Spleen (tissue), 11 donors: ENCODE measurements at regions not wholly inside any gene's neighbourhood (a gene's known extent, or its start where the extent isn't known, plus 50 kb on each side); places are given as distances from the start of the nearest gene placed in this dataset.
A peak's percentile ranks its signal among the peaks of the same experiment; 100 is the strongest.
"Not testable (repeated sequence)": the region's sequence is repeated elsewhere in the genome, so short reads cannot be mapped to it uniquely, and the experiment has no call there.

Experiments used
- DNase-seq: peaks from one replicate; pipeline ENCODE4 v3.0.0-alpha.2; 2020
- H3K27ac ChIP-seq, 8 donors: fragments of 200-600 bp; sonication (generic) in 7 of 8; 1 replicate in 4 of 8; 2 replicates in 4 of 8; pipeline versions ENCODE4 v1.5.0 to v1.8.0; 2016 to 2021; ENCODE audit warnings: inconsistent platforms in 4 of 8, mild to moderate bottlenecking in 4 of 8, moderate library complexity in 1 of 8
- H3K27me3 ChIP-seq, 7 donors: fragments of 200-600 bp; sonication (generic) in 6 of 7; replicated peaks in 1 of 7; 1 replicate in 4 of 7; 2 replicates in 3 of 7; pipeline versions ENCODE4 v1.5.0 to v1.8.0; 2016 to 2021; ENCODE audit warnings: inconsistent platforms in 3 of 7, mild to moderate bottlenecking in 1 of 7
- H3K36me3 ChIP-seq, 6 donors: fragments of 200-600 bp; sonication (generic) in 5 of 6; 1 replicate in 4 of 6; 2 replicates in 2 of 6; pipeline versions ENCODE4 v1.5.0 to v1.8.0; 2016 to 2021; ENCODE audit warnings: inconsistent platforms in 2 of 6
- H3K4me1 ChIP-seq, 6 donors: fragments of 200-600 bp; sonication (generic) in 5 of 6; 1 replicate in 3 of 6; 2 replicates in 3 of 6; pipeline versions ENCODE4 v1.5.0 to v1.8.0; 2016 to 2021; ENCODE audit warnings: inconsistent platforms in 3 of 6
- H3K4me3 ChIP-seq, 8 donors: fragments of 200-600 bp; sonication (generic) in 7 of 8; 1 replicate in 4 of 8; 2 replicates in 4 of 8; pipeline versions ENCODE4 v1.5.0 to v1.8.0; 2016 to 2021; ENCODE audit warnings: inconsistent platforms in 4 of 8, mild to moderate bottlenecking in 4 of 8, moderate library complexity in 2 of 8
- H3K9me3 ChIP-seq, 8 donors: fragments of 200-600 bp; sonication (generic) in 7 of 8; 1 replicate in 4 of 8; 2 replicates in 4 of 8; pipeline versions ENCODE4 v1.5.0 to v1.8.0; 2016 to 2021; ENCODE audit warnings: inconsistent platforms in 4 of 8
- POLR2A ChIP-seq, 3 donors: fragments of 450-650 bp; IDR thresholded peaks; one replicate each; pipeline ENCODE4 v1.5.1; 2017; ENCODE audit warnings: antibody characterized with exemption in 3 of 3, mild to moderate bottlenecking in 1 of 3
- POLR2AphosphoS5 ChIP-seq, 3 donors: sonication (generic); formaldehyde crosslinking; IDR thresholded peaks; one replicate each; pipeline ENCODE4 v1.5.1; 2017; ENCODE audit warnings: antibody characterized with exemption in 3 of 3
- WGBS, 5 donors: extraction: QIAGEN DNeasy Blood & Tissue Kit in 3 of 5; methylation state at CpG; one replicate each; pipeline versions ENCODE4 v1.1.5 to v1.1.7; 2013 to 2018; 5-methylcytosine and 5-hydroxymethylcytosine counted together
- intact Hi-C: fragments of 100-400 bp; cut with DNase I; formaldehyde crosslinking; loops from one replicate; pipeline ENCODE4 v1.15.0; 2023; ENCODE audit warnings: low total_unique reads
- TF ChIP-seq, protein P1 (sequence below), 11 experiments: fragments of 200-600 bp in 7 of 11; fragments of 450-650 bp in 4 of 11; sonication (generic) in 4 of 11; IDR thresholded peaks in 8 of 11; conservative IDR thresholded peaks in 3 of 11; 1 replicate in 7 of 11; 2 replicates in 4 of 11; pipeline versions ENCODE4 v1.4.0 to v1.8.0; 2016 to 2021; ENCODE audit warnings: antibody characterized with exemption in 11 of 11, inconsistent platforms in 4 of 11, mild to moderate bottlenecking in 1 of 11
- donor health status: healthy with polysubstance abuse.
- donor health status: DM: no; HTN: no; CAD: no; lungs with moderate emphysema.
- donor health status: DM: no; HTN: no; CAD: no.
- donor health status: Bipolar disorder and iron deficiency.
- donor health status: healthy.
- donor health status: DM: no; HTN: no; CAD: no.
- donor health status: DM: yes; HTN: yes; CAD: no.

DNA sequence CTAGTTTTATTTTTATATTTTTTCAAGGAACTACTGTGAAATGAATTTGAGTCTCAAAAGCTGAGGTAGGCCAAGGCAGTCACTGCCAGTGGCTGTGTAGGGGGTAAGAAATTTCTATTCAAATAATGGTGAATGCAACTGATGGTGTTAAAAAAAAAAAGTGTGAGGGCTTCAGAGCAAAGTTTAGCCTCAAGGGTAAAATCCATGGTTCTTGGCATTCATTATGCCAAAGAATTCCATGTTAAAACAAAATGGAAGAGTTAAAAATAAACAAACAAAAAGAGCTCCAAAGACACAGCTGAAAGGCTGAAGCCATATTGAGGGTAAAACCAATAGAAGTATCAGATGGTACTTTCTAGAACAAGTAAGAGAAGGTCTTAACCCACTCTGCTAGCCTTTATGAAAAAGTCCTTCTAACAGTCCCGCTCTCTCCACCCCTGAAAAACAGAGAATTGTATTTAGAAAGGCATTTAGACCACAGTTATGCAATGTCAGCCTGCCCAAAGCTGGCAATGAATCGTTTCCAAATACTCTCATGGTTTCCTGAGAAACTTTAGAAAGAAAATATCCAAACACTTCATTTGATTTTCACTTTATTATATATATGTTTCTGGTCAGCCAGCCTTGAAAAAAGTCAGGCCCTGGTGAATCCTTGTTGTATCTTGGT is 158.4 kb upstream of the GMNC start:
- intact Hi-C loops = no loop called here
- no peak for DNase-seq
- no peaks in the 10 kb centered on the region for H3K27me3 ChIP-seq
- H3K36me3 ChIP-seq = no peaks in the 10 kb centered on the region
- H3K9me3 ChIP-seq = no peaks in the 10 kb centered on the region
- no peaks in the 10 kb centered on the region for H3K4me1 ChIP-seq
- WGBS, 5 donors = 35 to 54% (median 37%) methylated on average over 2 of the region's 2 CpGs
- no peak overlapping the region for H3K4me3 ChIP-seq
- H3K27ac ChIP-seq = no peak overlapping the region
- no peak for TF ChIP-seq POLR2AphosphoS5 (IDR thresholded peaks at IDR 0.05)
- TF ChIP-seq, protein P1, sequence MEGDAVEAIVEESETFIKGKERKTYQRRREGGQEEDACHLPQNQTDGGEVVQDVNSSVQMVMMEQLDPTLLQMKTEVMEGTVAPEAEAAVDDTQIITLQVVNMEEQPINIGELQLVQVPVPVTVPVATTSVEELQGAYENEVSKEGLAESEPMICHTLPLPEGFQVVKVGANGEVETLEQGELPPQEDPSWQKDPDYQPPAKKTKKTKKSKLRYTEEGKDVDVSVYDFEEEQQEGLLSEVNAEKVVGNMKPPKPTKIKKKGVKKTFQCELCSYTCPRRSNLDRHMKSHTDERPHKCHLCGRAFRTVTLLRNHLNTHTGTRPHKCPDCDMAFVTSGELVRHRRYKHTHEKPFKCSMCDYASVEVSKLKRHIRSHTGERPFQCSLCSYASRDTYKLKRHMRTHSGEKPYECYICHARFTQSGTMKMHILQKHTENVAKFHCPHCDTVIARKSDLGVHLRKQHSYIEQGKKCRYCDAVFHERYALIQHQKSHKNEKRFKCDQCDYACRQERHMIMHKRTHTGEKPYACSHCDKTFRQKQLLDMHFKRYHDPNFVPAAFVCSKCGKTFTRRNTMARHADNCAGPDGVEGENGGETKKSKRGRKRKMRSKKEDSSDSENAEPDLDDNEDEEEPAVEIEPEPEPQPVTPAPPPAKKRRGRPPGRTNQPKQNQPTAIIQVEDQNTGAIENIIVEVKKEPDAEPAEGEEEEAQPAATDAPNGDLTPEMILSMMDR (IDR thresholded peaks at IDR 0.05 in 8 of 11, conservative IDR thresholded peaks at IDR 0.05 in 3 of 11) = no peak
- no peak for TF ChIP-seq POLR2A (IDR thresholded peaks at IDR 0.05)

DNA sequence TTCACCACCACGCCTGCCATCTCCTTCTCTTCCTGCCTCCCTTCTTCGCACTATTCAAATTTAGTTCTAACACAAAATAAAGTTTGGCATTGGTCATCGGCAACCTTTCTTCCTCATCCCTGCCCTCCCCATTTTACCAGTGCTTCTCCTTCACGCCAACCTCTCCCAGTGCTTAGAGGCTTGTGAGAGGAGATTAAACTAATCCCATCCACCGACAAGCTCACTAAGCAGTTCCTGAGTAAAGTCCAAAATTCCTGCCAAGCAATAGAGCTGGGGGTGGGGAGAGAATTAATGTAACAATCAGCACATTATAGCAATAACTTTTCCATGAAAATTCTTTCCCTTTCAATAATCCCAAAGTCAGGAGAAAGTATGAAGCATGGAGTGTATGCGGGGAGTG is 157.4 kb upstream of the GMNC start:
- Histone ChIP-seq H3K4me1 (no peaks in the 10 kb centered on the region), H3K4me3 (no peak overlapping the region), H3K27ac (no peak overlapping the region), H3K9me3 (peaks cover 0 to 8% (median 0%) of the 10 kb centered on the region in 8 donors), H3K36me3 (no peaks in the 10 kb centered on the region), H3K27me3 (no peaks in the 10 kb centered on the region)
- TF ChIP-seq, protein P1 (IDR thresholded peaks at IDR 0.05 in 8 of 11, conservative IDR thresholded peaks at IDR 0.05 in 3 of 11) = no peak
- TF ChIP-seq POLR2A (IDR thresholded peaks at IDR 0.05) = no peak
- no peak for TF ChIP-seq POLR2AphosphoS5 (IDR thresholded peaks at IDR 0.05)
- 86 to 96% (median 91%) methylated on average over 6 of the region's 6 CpGs for WGBS, 5 donors
- no peak for DNase-seq
- intact Hi-C loops = no loop called here

DNA sequence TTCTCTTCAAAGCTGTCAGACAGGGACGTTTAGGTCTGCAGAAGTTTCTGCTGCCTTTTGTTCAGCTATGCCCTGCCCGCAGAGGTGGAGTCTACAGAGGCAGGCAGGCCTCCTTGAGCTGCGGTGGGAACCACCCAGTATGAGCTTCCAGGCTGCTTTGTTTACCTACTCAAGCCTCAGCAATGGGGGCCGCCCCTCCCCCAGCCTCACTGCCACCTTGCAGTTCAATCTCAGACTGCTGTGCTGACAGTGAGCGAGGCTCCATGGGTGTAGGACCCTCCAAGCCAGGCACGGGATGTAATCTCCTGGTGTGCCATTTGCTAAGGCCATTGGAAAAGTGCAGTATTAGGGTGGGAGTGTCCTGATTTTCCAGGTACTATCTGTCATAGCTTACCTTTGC is 153.5 kb upstream of the GMNC start:
- H3K4me3 ChIP-seq, H3K9me3 ChIP-seq, H3K27ac ChIP-seq, intact Hi-C loops, H3K36me3 ChIP-seq, H3K27me3 ChIP-seq, H3K4me1 ChIP-seq: not testable (repeated sequence)
- 77 to 88% (median 78%) methylated on average over 5 to 6 of the region's 6 CpGs for WGBS, 5 donors
- peak; percentile 63 for DNase-seq

DNA sequence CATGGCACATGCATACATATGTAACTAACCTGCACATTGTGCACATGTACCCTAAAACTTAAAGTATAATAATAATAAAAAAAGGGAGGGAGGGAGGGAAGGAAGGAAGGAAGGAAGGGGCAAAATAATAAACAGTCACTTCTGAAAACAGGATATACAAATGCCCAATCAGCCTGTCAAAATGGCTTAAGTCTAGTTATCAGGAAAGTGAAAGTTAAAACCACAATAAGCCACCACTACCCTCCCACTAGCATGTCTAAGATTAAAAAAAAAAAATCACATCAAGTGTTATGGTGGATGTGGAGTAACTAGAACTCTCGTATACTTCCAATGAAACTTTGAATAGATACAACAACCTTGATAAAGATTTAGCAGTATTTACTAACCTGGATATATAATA is 145.6 kb upstream of the GMNC start:
- H3K9me3 ChIP-seq = peaks cover 0 to 13% (median 4%) of the 10 kb centered on the region in 8 donors
- DNase-seq = no peak
- no peak overlapping the region for H3K27ac ChIP-seq
- TF ChIP-seq, protein P1 (IDR thresholded peaks at IDR 0.05 in 8 of 11, conservative IDR thresholded peaks at IDR 0.05 in 3 of 11) = no peak
- no peak for TF ChIP-seq POLR2AphosphoS5 (IDR thresholded peaks at IDR 0.05)
- TF ChIP-seq POLR2A (IDR thresholded peaks at IDR 0.05) = no peak
- 63 to 81% (median 69%) methylated on average over 1 of the region's 1 CpG for WGBS, 5 donors
- no peak overlapping the region for H3K4me3 ChIP-seq
- H3K36me3 ChIP-seq = no peaks in the 10 kb centered on the region
- no peaks in the 10 kb centered on the region for H3K4me1 ChIP-seq
- intact Hi-C loops = no loop called here
- H3K27me3 ChIP-seq = peaks cover 0 to 4% (median 0%) of the 10 kb centered on the region in 7 donors
